ENCODE measurements at regions not wholly inside any gene's neighbourhood (a gene's known extent, or its start where the extent isn't known, plus 50 kb on each side); places are given as distances from the start of the nearest gene placed in this dataset.

- DNase-seq (ENCODE audit: low spot score), result no peak
These were observed 147.9 kb downstream of the PTCSC3 start for GRCh38 chr14:36028665-36029064.

GRCh38 chr14:36028218-36028617, 148.3 kb downstream of the PTCSC3 start:
- no peak for DNase-seq (ENCODE audit: low spot score)

GRCh38 chr14:36027354-36027753, 149.2 kb downstream of the PTCSC3 start:
- no peak for DNase-seq (ENCODE audit: low spot score)

- DNase-seq (ENCODE audit: low spot score), result no peak
These were observed 153.6 kb downstream of the PTCSC3 start for GRCh38 chr14:36022765-36023410.

- no peak for DNase-seq (ENCODE audit: low spot score)
These were observed 154.8 kb downstream of the PTCSC3 start for GRCh38 chr14:36021591-36022320.

GRCh38 chr14:36021030-36021422, 155.5 kb downstream of the PTCSC3 start:
- DNase-seq (ENCODE audit: low spot score), result no peak

GRCh38 chr14:36020120-36021029, 156.1 kb downstream of the PTCSC3 start:
- DNase-seq (ENCODE audit: low spot score), result no peak

GRCh38 chr14:36019126-36019525, 157.4 kb downstream of the PTCSC3 start:
- no peak for DNase-seq (ENCODE audit: low spot score)

- DNase-seq (ENCODE audit: low spot score), result no peak
These were observed 162.3 kb downstream of the PTCSC3 start for GRCh38 chr14:36014236-36014635.

GRCh38 chr14:36013483-36013882, 163.0 kb downstream of the PTCSC3 start:
- DNase-seq (ENCODE audit: low spot score), result no peak

- DNase-seq (ENCODE audit: low spot score), result no peak
These were observed 163.9 kb downstream of the PTCSC3 start for GRCh38 chr14:36012621-36013020.

GRCh38 chr14:36009643-36010042, 166.9 kb downstream of the PTCSC3 start:
- no peak for DNase-seq (ENCODE audit: low spot score)

GRCh38 chr14:36006623-36007022, 169.9 kb downstream of the PTCSC3 start:
- DNase-seq (ENCODE audit: low spot score), result no peak

- no peak for DNase-seq (ENCODE audit: low spot score)
These were observed 170.9 kb downstream of the PTCSC3 start for GRCh38 chr14:36005670-36006069.

GRCh38 chr14:36001936-36002335, 174.6 kb downstream of the PTCSC3 start:
- no peak for DNase-seq (ENCODE audit: low spot score)

- DNase-seq (ENCODE audit: low spot score), result no peak
These were observed 173.2 kb downstream of the BRMS1L start for GRCh38 chr14:35999294-35999693.

GRCh38 chr14:35998303-35998702, 172.2 kb downstream of the BRMS1L start:
- DNase-seq (ENCODE audit: low spot score), result no peak

GRCh38 chr14:35993684-35993960, 167.5 kb downstream of the BRMS1L start:
- DNase-seq (ENCODE audit: low spot score), result no peak

GRCh38 chr14:35992816-35993683, 166.9 kb downstream of the BRMS1L start:
- DNase-seq (ENCODE audit: low spot score), result no peak

- DNase-seq (ENCODE audit: low spot score), result no peak
These were observed 165.2 kb downstream of the BRMS1L start for GRCh38 chr14:35991356-35991755.

- no peak for DNase-seq (ENCODE audit: low spot score)
These were observed 163.6 kb downstream of the BRMS1L start for GRCh38 chr14:35989736-35990135.
